B cell (primary cell): ENCODE measurements at regions not wholly inside any gene's neighbourhood (a gene's known extent, or its start where the extent isn't known, plus 50 kb on each side); places are given as distances from the start of the nearest gene placed in this dataset.

ENCODE experiments used
- ATAC-seq: fragments of 200-7000 bp; cut with Tn5 transposase; one replicate; pipeline ENCODE4 v1.10.0; 2021; ENCODE audit warnings: low read depth, mild to moderate bottlenecking, moderate number of reproducible peaks, moderate library complexity
- CTCF ChIA-PET: fragments of 350-600 bp; sonication (Branson Sonifier 250); formaldehyde crosslinking; loops from one replicate; lab custom pipeline; 2021; ENCODE audit warnings: antibody characterized with exemption, inconsistent platforms; lab: Charles Lee
- POLR2A ChIA-PET: fragments of 350-600 bp; sonication (Branson Sonifier 250); formaldehyde crosslinking; loops from one replicate; lab custom pipeline; 2021; ENCODE audit warnings: antibody characterized with exemption; lab: Charles Lee
- DNase-seq: peaks from one replicate; pipeline ENCODE4 v3.0.0; 2013
- H2AFZ ChIP-seq: 2 replicates; pipeline ENCODE4 v1.6.1; 2012; ENCODE audit warnings: mild to moderate bottlenecking, low read depth, low read length; ENCODE audit not compliant: insufficient read depth, poor library complexity, severe bottlenecking
- H3K27ac ChIP-seq, 2 donors: 1 replicate in 1 of 2; 2 replicates in 1 of 2; pipeline ENCODE4 v1.5.1; 2012 to 2013; ENCODE audit warnings: low read length in 2 of 2, mild to moderate bottlenecking in 2 of 2, moderate library complexity in 1 of 2
- H3K27me3 ChIP-seq, 4 experiments: fragments of 200-600 bp in 1 of 4; sonication (generic) in 1 of 4; replicated peaks in 1 of 4; 1 replicate in 2 of 4; 2 replicates in 2 of 4; pipeline versions ENCODE4 v1.6.1 to v1.7.0; 2013 to 2016; ENCODE audit warnings: low read length in 3 of 4, mild to moderate bottlenecking in 2 of 4, mixed read lengths in 1 of 4, moderate library complexity in 1 of 4; ENCODE audit not compliant: insufficient read depth in 4 of 4, control insufficient read depth in 3 of 4; ENCODE audit errors: control extremely low read depth in 1 of 4
- H3K36me3 ChIP-seq, 2 experiments: replicated peaks in 1 of 2; 1 replicate in 1 of 2; 2 replicates in 1 of 2; pipeline versions ENCODE4 v1.6.1 to v1.7.1; 2013; ENCODE audit warnings: low read length in 1 of 2; ENCODE audit not compliant: insufficient read depth in 2 of 2, control insufficient read depth in 1 of 2; ENCODE audit errors: control extremely low read depth in 1 of 2, extremely low read depth in 1 of 2
- H3K4me1 ChIP-seq, 2 donors: fragments of 200-600 bp in 1 of 2; sonication (generic) in 1 of 2; 1 replicate in 1 of 2; 2 replicates in 1 of 2; pipeline versions ENCODE4 v1.5.1 to v1.6.1; 2013 to 2017; ENCODE audit warnings: low read length in 2 of 2; ENCODE audit not compliant: control insufficient read depth in 2 of 2, insufficient read depth in 2 of 2
- H3K4me2 ChIP-seq: replicated peaks from 2 replicates; pipeline ENCODE3; 2012; ENCODE audit warnings: mild to moderate bottlenecking, low read depth, low read length; ENCODE audit not compliant: poor library complexity, severe bottlenecking
- H3K4me3 ChIP-seq, 5 experiments: fragments of 200-600 bp in 1 of 5; sonication (generic) in 1 of 5; 1 replicate in 3 of 5; 2 replicates in 2 of 5; pipeline versions ENCODE4 v1.5.1 to v1.7.0; 2011 to 2016; ENCODE audit warnings: low read length in 4 of 5, mild to moderate bottlenecking in 4 of 5, low read depth in 2 of 5, control low read depth in 1 of 5, moderate library complexity in 1 of 5; ENCODE audit not compliant: insufficient read depth in 1 of 5; ENCODE audit errors: control extremely low read depth in 1 of 5, extremely low read depth in 1 of 5
- H3K79me2 ChIP-seq: fragments of 200-600 bp; sonication (generic); one replicate; pipeline ENCODE4 v1.6.0; 2016; ENCODE audit warnings: low read length; ENCODE audit not compliant: control insufficient read depth, insufficient read depth
- H3K9ac ChIP-seq: fragments of 200-600 bp; sonication (generic); 2 replicates; pipeline ENCODE4 v1.6.1; 2017; ENCODE audit warnings: mild to moderate bottlenecking, low read length, moderate library complexity
- H3K9me3 ChIP-seq, 3 donors: one replicate each; pipeline versions ENCODE4 v1.6.1 to v1.7.1; 2013; ENCODE audit warnings: low read length in 2 of 3; ENCODE audit not compliant: control insufficient read depth in 2 of 3, insufficient read depth in 1 of 3; ENCODE audit errors: control extremely low read depth in 1 of 3
- H4K20me1 ChIP-seq: 2 replicates; pipeline ENCODE4 v1.6.0; 2012; ENCODE audit warnings: mild to moderate bottlenecking, low read length; ENCODE audit not compliant: insufficient read depth, control insufficient read depth, poor library complexity, severe bottlenecking
- H3K27ac Mint-ChIP-seq: one replicate; pipeline ENCODE4 v1.8.0; 2021; ENCODE audit warnings: mixed read lengths
- H3K27me3 Mint-ChIP-seq: one replicate; pipeline ENCODE4 v1.8.0; 2021; ENCODE audit warnings: mixed read lengths
- H3K4me1 Mint-ChIP-seq: one replicate; pipeline ENCODE4 v1.8.0; 2021; ENCODE audit warnings: mixed read lengths
- H3K4me3 Mint-ChIP-seq: one replicate; pipeline ENCODE4 v1.8.0; 2021; ENCODE audit warnings: mixed read lengths
- H3K9me3 Mint-ChIP-seq: one replicate; pipeline ENCODE4 v1.8.0; 2022; ENCODE audit warnings: mixed read lengths; ENCODE audit not compliant: insufficient read depth
- EZH2 ChIP-seq: IDR thresholded peaks from 2 replicates; pipeline ENCODE4 v1.6.1; 2012; ENCODE audit warnings: borderline replicate concordance, low read depth, mild to moderate bottlenecking, moderate library complexity, low read length; ENCODE audit not compliant: insufficient read depth, poor library complexity, severe bottlenecking
- WGBS: methylation state at CpG from one replicate; pipeline ENCODE4 v1.1.5; 2013; ENCODE audit warnings: missing lambda C conversion rate; ENCODE audit not compliant: insufficient coverage; 5-methylcytosine and 5-hydroxymethylcytosine counted together
- intact Hi-C: fragments of 100-400 bp; cut with micrococcal nuclease; formaldehyde crosslinking; loops from one replicate; pipeline ENCODE4 v1.10.0; 2022
- TF ChIP-seq, protein P1 (sequence below): fragments of 200-600 bp; IDR thresholded peaks from one replicate; pipeline ENCODE4 v1.8.0; 2022; ENCODE audit warnings: antibody characterized with exemption, mild to moderate bottlenecking

DNA sequence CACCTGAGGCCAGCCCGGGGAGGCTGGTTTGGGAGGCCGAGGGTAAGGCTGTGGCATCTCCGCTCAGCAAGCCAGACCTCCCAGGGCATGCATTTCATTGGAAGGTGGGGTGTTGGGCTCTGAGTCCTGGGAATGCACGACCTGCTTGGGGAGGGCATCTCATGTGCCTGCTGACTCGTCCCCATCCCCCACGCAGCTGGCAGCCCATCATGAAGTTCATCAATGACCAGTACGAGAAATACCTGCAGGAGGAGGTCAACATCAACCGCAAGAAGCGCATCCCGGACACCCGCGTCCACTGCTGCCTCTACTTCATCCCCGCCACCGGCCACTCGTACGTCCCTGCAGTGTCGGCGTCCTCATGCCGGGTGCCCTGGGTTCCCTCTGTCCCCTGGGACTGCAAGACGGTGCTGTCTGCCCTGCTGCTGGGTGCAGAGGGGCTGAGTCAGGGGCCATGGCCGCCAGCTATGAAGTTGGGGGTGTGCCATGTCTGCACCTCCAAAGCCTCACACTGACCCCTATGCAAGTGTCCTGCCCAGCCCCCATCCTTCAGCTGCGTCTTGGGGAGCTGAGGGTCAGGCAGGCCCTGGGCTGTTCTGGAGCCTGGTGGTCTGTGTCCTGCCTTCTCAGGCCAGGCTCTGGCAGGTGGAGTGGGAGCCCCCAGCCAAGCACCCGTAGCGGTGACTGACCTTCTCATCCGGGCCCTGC, 347.9 kb downstream of the SEC14L1 start:
- peaks cover 3 to 77% of the 10 kb centered on the region in 2 experiments for H3K36me3 ChIP-seq
- no peak overlapping the region for H2AFZ ChIP-seq
- peaks cover 46% of the 10 kb centered on the region for H4K20me1 ChIP-seq
- Mint-ChIP-seq H3K27ac (peak overlapping the region; percentile 46), H3K9me3 (no peaks in the 10 kb centered on the region), H3K4me3 (no peak overlapping the region), H3K27me3 (no peaks in the 10 kb centered on the region), H3K4me1 (peaks cover 19% of the 10 kb centered on the region)
- 96% methylated on average over 24 of the region's 25 CpGs for WGBS
- H3K79me2 ChIP-seq, result peaks cover 40% of the 10 kb centered on the region
- no peaks in the 10 kb centered on the region for H3K27me3 ChIP-seq
- ATAC-seq (no peak), DNase-seq (no peak)
- ChIA-PET CTCF (interaction anchor here (0.9 to 9.6 kb wide), 3 partner anchors 35 to 159 kb away, joined by 3 to 169 read pairs (median 5); no protein-coding TSS in a partner anchor), POLR2A (no interaction called here)
- intact Hi-C loops, result no loop called here
- H3K9ac ChIP-seq, result no peak overlapping the region
- H3K9me3 ChIP-seq, result no peaks in the 10 kb centered on the region
- no peak overlapping the region for H3K4me3 ChIP-seq
- H3K4me2 ChIP-seq, result no peak overlapping the region
- TF ChIP-seq, protein P1, sequence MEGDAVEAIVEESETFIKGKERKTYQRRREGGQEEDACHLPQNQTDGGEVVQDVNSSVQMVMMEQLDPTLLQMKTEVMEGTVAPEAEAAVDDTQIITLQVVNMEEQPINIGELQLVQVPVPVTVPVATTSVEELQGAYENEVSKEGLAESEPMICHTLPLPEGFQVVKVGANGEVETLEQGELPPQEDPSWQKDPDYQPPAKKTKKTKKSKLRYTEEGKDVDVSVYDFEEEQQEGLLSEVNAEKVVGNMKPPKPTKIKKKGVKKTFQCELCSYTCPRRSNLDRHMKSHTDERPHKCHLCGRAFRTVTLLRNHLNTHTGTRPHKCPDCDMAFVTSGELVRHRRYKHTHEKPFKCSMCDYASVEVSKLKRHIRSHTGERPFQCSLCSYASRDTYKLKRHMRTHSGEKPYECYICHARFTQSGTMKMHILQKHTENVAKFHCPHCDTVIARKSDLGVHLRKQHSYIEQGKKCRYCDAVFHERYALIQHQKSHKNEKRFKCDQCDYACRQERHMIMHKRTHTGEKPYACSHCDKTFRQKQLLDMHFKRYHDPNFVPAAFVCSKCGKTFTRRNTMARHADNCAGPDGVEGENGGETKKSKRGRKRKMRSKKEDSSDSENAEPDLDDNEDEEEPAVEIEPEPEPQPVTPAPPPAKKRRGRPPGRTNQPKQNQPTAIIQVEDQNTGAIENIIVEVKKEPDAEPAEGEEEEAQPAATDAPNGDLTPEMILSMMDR, result no peak
- TF ChIP-seq EZH2, result no peak
- H3K27ac ChIP-seq, result no peak overlapping the region
- H3K4me1 ChIP-seq, result peaks cover 8 to 40% of the 10 kb centered on the region in 2 donors

DNA sequence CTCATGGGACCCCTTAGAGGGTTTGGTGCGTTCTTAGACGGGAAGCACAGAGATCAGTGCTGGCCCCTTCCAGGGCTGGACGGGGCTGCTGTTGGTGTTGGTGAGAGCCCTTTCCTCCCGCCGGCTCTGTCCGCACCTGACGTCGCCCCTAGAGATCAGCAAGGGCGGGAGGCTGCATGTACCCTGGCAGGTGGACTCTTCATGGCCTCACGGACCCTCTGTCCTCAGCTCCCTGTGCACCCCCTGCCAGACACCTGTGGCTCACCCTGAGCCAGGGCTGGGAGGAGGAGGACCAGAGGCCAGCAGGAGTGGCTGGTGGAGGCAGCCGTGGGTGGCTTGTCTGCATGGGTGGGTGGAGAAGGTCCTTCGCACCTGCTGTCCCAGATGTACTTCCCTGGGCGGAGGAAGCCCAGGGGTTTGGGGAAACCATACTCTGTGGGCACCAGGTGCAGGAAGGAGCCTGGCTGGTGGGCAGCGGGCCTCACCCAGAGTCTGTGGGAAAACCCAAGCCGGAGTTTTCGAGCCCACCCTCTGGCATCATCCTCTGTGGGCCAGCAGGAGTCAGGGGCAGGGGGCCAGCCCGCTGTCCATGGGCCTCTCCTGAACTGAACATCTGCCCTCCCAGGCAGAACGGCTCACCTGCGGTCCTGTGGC, 348.6 kb downstream of the SEC14L1 start:
- Histone ChIP-seq H3K4me3 (no peak overlapping the region), H2AFZ (no peak overlapping the region), H3K9ac (no peak overlapping the region), H3K4me1 (peaks cover 8 to 36% of the 10 kb centered on the region in 2 donors), H3K27ac (no peak overlapping the region), H3K79me2 (peaks cover 33% of the 10 kb centered on the region), H4K20me1 (peaks cover 39% of the 10 kb centered on the region), H3K4me2 (no peak overlapping the region), H3K36me3 (peaks cover 3 to 78% of the 10 kb centered on the region in 2 experiments), H3K9me3 (no peaks in the 10 kb centered on the region), H3K27me3 (no peaks in the 10 kb centered on the region)
- ChIA-PET CTCF (interaction anchor here (0.9 to 9.6 kb wide), 4 partner anchors 36 to 160 kb away, joined by 3 to 169 read pairs (median 21); no protein-coding TSS in a partner anchor), POLR2A (interaction anchor here (1.0 to 1.1 kb wide), 2 partner anchors 24 to 37 kb away, joined by 3 to 4 read pairs; no protein-coding TSS in a partner anchor)
- TF ChIP-seq, protein P1, result no peak
- TF ChIP-seq EZH2, result no peak
- peak overlapping the region; percentile 46 for H3K27ac Mint-ChIP-seq
- ATAC-seq (no peak), DNase-seq (no peak)
- no peaks in the 10 kb centered on the region for H3K27me3 Mint-ChIP-seq
- peaks cover 23% of the 10 kb centered on the region for H3K4me1 Mint-ChIP-seq
- intact Hi-C loops, result no loop called here
- 80% methylated on average over 16 of the region's 19 CpGs for WGBS
- H3K9me3 Mint-ChIP-seq, result no peaks in the 10 kb centered on the region
- H3K4me3 Mint-ChIP-seq, result no peak overlapping the region
